ENCODE measurements at regions not wholly inside any gene's neighbourhood (a gene's known extent, or its start where the extent isn't known, plus 50 kb on each side); places are given as distances from the start of the nearest gene placed in this dataset.

- no peaks in the 10 kb centered on the region for H3K36me3 Mint-ChIP-seq (ENCODE audit: low read depth)
- no peak overlapping the region for H3K4me3 Mint-ChIP-seq
- H3K9me3 ChIP-seq (ENCODE audit: control insufficient read depth, low read length, poor library complexity, severe bottlenecking) = no peaks in the 10 kb centered on the region
- H3K27ac Mint-ChIP-seq = no peak overlapping the region
- peaks cover 8% of the 10 kb centered on the region for H3K27me3 Mint-ChIP-seq
- ATAC-seq = no peak
- peaks cover 2% of the 10 kb centered on the region for H3K4me1 Mint-ChIP-seq
- DNase-seq = no peak
Observed at GRCh38 chr9:13424204-13424603, 144.7 kb upstream of the MPDZ start.

- Mint-ChIP-seq H3K36me3 (ENCODE audit: low read depth) (no peaks in the 10 kb centered on the region), H3K27ac (no peak overlapping the region), H3K4me1 (no peaks in the 10 kb centered on the region), H3K27me3 (no peaks in the 10 kb centered on the region), H3K4me3 (no peak overlapping the region)
- DNase-seq (no peak), ATAC-seq (no peak)
- no peaks in the 10 kb centered on the region for H3K9me3 ChIP-seq (ENCODE audit: control insufficient read depth, low read length, poor library complexity, severe bottlenecking)
Observed at GRCh38 chr9:13414349-13414748, 134.9 kb upstream of the MPDZ start.

- ATAC-seq (no peak), DNase-seq (no peak)
- no peak overlapping the region for H3K27ac Mint-ChIP-seq
- no peaks in the 10 kb centered on the region for H3K4me1 Mint-ChIP-seq
- no peaks in the 10 kb centered on the region for H3K36me3 Mint-ChIP-seq (ENCODE audit: low read depth)
- H3K27me3 Mint-ChIP-seq = no peaks in the 10 kb centered on the region
- no peak overlapping the region for H3K4me3 Mint-ChIP-seq
- H3K9me3 ChIP-seq (ENCODE audit: control insufficient read depth, low read length, poor library complexity, severe bottlenecking) = no peaks in the 10 kb centered on the region
Observed at GRCh38 chr9:13412331-13412730, 132.8 kb upstream of the MPDZ start.

- DNase-seq = no peak
- no peaks in the 10 kb centered on the region for H3K9me3 ChIP-seq (ENCODE audit: control insufficient read depth, low read length, poor library complexity, severe bottlenecking)
- no peak for ATAC-seq
- no peaks in the 10 kb centered on the region for H3K27me3 Mint-ChIP-seq
- H3K4me3 Mint-ChIP-seq = no peak overlapping the region
- H3K4me1 Mint-ChIP-seq = no peaks in the 10 kb centered on the region
- no peak overlapping the region for H3K27ac Mint-ChIP-seq
- no peaks in the 10 kb centered on the region for H3K36me3 Mint-ChIP-seq (ENCODE audit: low read depth)
Observed at GRCh38 chr9:13411791-13412190, 132.3 kb upstream of the MPDZ start.

GRCh38 chr9:13410566-13411031 is 131.1 kb upstream of the MPDZ start:
- Mint-ChIP-seq H3K4me1 (no peaks in the 10 kb centered on the region), H3K27me3 (no peaks in the 10 kb centered on the region), H3K4me3 (no peak overlapping the region), H3K27ac (no peak overlapping the region), H3K36me3 (ENCODE audit: low read depth) (no peaks in the 10 kb centered on the region)
- no peaks in the 10 kb centered on the region for H3K9me3 ChIP-seq (ENCODE audit: control insufficient read depth, low read length, poor library complexity, severe bottlenecking)
- DNase-seq (no peak), ATAC-seq (no peak)

GRCh38 chr9:13397661-13398060 is 118.2 kb upstream of the MPDZ start:
- no peaks in the 10 kb centered on the region for H3K4me1 Mint-ChIP-seq
- no peak overlapping the region for H3K4me3 Mint-ChIP-seq
- DNase-seq (no peak), ATAC-seq (no peak)
- H3K36me3 Mint-ChIP-seq (ENCODE audit: low read depth) = no peaks in the 10 kb centered on the region
- H3K9me3 ChIP-seq (ENCODE audit: control insufficient read depth, low read length, poor library complexity, severe bottlenecking) = no peaks in the 10 kb centered on the region
- H3K27ac Mint-ChIP-seq = no peak overlapping the region
- no peaks in the 10 kb centered on the region for H3K27me3 Mint-ChIP-seq

GRCh38 chr9:13397220-13397619 is 117.7 kb upstream of the MPDZ start:
- H3K4me1 Mint-ChIP-seq = no peaks in the 10 kb centered on the region
- no peaks in the 10 kb centered on the region for H3K36me3 Mint-ChIP-seq (ENCODE audit: low read depth)
- DNase-seq (no peak), ATAC-seq (no peak)
- no peaks in the 10 kb centered on the region for H3K9me3 ChIP-seq (ENCODE audit: control insufficient read depth, low read length, poor library complexity, severe bottlenecking)
- no peak overlapping the region for H3K4me3 Mint-ChIP-seq
- H3K27ac Mint-ChIP-seq = no peak overlapping the region
- no peaks in the 10 kb centered on the region for H3K27me3 Mint-ChIP-seq

GRCh38 chr9:13396418-13396817 is 116.9 kb upstream of the MPDZ start:
- Mint-ChIP-seq H3K4me3 (no peak overlapping the region), H3K27ac (no peak overlapping the region), H3K36me3 (ENCODE audit: low read depth) (no peaks in the 10 kb centered on the region), H3K4me1 (no peaks in the 10 kb centered on the region), H3K27me3 (no peaks in the 10 kb centered on the region)
- DNase-seq (no peak), ATAC-seq (no peak)
- H3K9me3 ChIP-seq (ENCODE audit: control insufficient read depth, low read length, poor library complexity, severe bottlenecking) = no peaks in the 10 kb centered on the region

- no peaks in the 10 kb centered on the region for H3K27me3 Mint-ChIP-seq
- DNase-seq (no peak), ATAC-seq (no peak)
- H3K4me1 Mint-ChIP-seq = no peaks in the 10 kb centered on the region
- no peaks in the 10 kb centered on the region for H3K9me3 ChIP-seq (ENCODE audit: control insufficient read depth, low read length, poor library complexity, severe bottlenecking)
- H3K36me3 Mint-ChIP-seq (ENCODE audit: low read depth) = no peaks in the 10 kb centered on the region
- no peak overlapping the region for H3K27ac Mint-ChIP-seq
- H3K4me3 Mint-ChIP-seq = no peak overlapping the region
Observed at GRCh38 chr9:13395156-13395555, 115.7 kb upstream of the MPDZ start.

GRCh38 chr9:13388157-13388556 is 108.7 kb upstream of the MPDZ start:
- no peaks in the 10 kb centered on the region for H3K9me3 ChIP-seq (ENCODE audit: control insufficient read depth, low read length, poor library complexity, severe bottlenecking)
- DNase-seq = no peak
- Mint-ChIP-seq H3K27ac (no peak overlapping the region), H3K4me1 (no peaks in the 10 kb centered on the region), H3K4me3 (no peak overlapping the region), H3K36me3 (ENCODE audit: low read depth) (no peaks in the 10 kb centered on the region), H3K27me3 (no peaks in the 10 kb centered on the region)
- no peak for ATAC-seq

- Mint-ChIP-seq H3K27ac (no peak overlapping the region), H3K36me3 (ENCODE audit: low read depth) (no peaks in the 10 kb centered on the region), H3K4me1 (no peaks in the 10 kb centered on the region), H3K27me3 (no peaks in the 10 kb centered on the region), H3K4me3 (no peak overlapping the region)
- ATAC-seq (no peak), DNase-seq (no peak)
- H3K9me3 ChIP-seq (ENCODE audit: control insufficient read depth, low read length, poor library complexity, severe bottlenecking) = no peaks in the 10 kb centered on the region
Observed at GRCh38 chr9:13387734-13388067, 108.2 kb upstream of the MPDZ start.

GRCh38 chr9:13386935-13387733 is 107.6 kb upstream of the MPDZ start:
- no peaks in the 10 kb centered on the region for H3K9me3 ChIP-seq (ENCODE audit: control insufficient read depth, low read length, poor library complexity, severe bottlenecking)
- H3K36me3 Mint-ChIP-seq (ENCODE audit: low read depth) = no peaks in the 10 kb centered on the region
- H3K27ac Mint-ChIP-seq = no peak overlapping the region
- no peak overlapping the region for H3K4me3 Mint-ChIP-seq
- ATAC-seq = no peak
- H3K4me1 Mint-ChIP-seq = no peaks in the 10 kb centered on the region
- DNase-seq = no peak
- no peaks in the 10 kb centered on the region for H3K27me3 Mint-ChIP-seq

GRCh38 chr9:13386316-13386715 is 106.8 kb upstream of the MPDZ start:
- DNase-seq (no peak), ATAC-seq (no peak)
- Mint-ChIP-seq H3K4me3 (no peak overlapping the region), H3K27me3 (no peaks in the 10 kb centered on the region), H3K27ac (no peak overlapping the region), H3K36me3 (ENCODE audit: low read depth) (no peaks in the 10 kb centered on the region), H3K4me1 (no peaks in the 10 kb centered on the region)
- H3K9me3 ChIP-seq (ENCODE audit: control insufficient read depth, low read length, poor library complexity, severe bottlenecking) = no peaks in the 10 kb centered on the region

GRCh38 chr9:13383855-13384254 is 104.4 kb upstream of the MPDZ start:
- H3K9me3 ChIP-seq (ENCODE audit: control insufficient read depth, low read length, poor library complexity, severe bottlenecking) = no peaks in the 10 kb centered on the region
- DNase-seq (no peak), ATAC-seq (no peak)
- no peaks in the 10 kb centered on the region for H3K36me3 Mint-ChIP-seq (ENCODE audit: low read depth)
- H3K27ac Mint-ChIP-seq = no peak overlapping the region
- no peaks in the 10 kb centered on the region for H3K4me1 Mint-ChIP-seq
- H3K27me3 Mint-ChIP-seq = no peaks in the 10 kb centered on the region
- H3K4me3 Mint-ChIP-seq = no peak overlapping the region
